IMR-90 (cell line): ENCODE measurements at regions not wholly inside any gene's neighbourhood (a gene's known extent, or its start where the extent isn't known, plus 50 kb on each side); places are given as distances from the start of the nearest gene placed in this dataset.

ENCODE experiments used
- ATAC-seq: fragments of 200-7000 bp; cut with Tn5 transposase; 2 replicates; pipeline ENCODE4 v1.9.1; 2020; ENCODE audit warnings: low read depth, mild to moderate bottlenecking, moderate library complexity
- BruUV-seq: library from RNA; stranded (reverse); fragments of 400-500 nt; replicated peaks from 2 replicates; lab custom pipeline; 2021; lab: Mats Ljungman, UMichigan
- CTCF ChIA-PET: fragments of 300-600 bp; formaldehyde crosslinking; extraction: SDS; loops from one replicate; lab custom pipeline; 2021; ENCODE audit warnings: antibody characterized with exemption; lab: Yijun Ruan, JAX
- POLR2A ChIA-PET: fragments of 300-600 bp; sonication (Branson Sonifier 250); formaldehyde crosslinking; loops from one replicate; lab custom pipeline; 2022; ENCODE audit warnings: antibody characterized with exemption; ENCODE audit not compliant: unreplicated experiment; lab: Charles Lee
- DNase-seq: peaks from one replicate; pipeline ENCODE4 v3.0.0; 2013
- H2AFZ ChIP-seq: replicated peaks from 2 replicates; pipeline ENCODE3; 2013; ENCODE audit warnings: low read length, mild to moderate bottlenecking; ENCODE audit not compliant: poor library complexity
- H2AK5ac ChIP-seq: 2 replicates; pipeline ENCODE4 v1.6.1; 2013; ENCODE audit warnings: low read depth, low read length, inconsistent platforms
- H2AK9ac ChIP-seq: replicated peaks from 2 replicates; pipeline ENCODE3; 2013; ENCODE audit warnings: mild to moderate bottlenecking, low read depth, low read length, moderate library complexity; ENCODE audit not compliant: poor library complexity
- H2BK120ac ChIP-seq: 2 replicates; pipeline ENCODE4 v1.6.1; 2013; ENCODE audit warnings: low read depth, low read length, inconsistent platforms
- H2BK15ac ChIP-seq: 3 replicates; pipeline ENCODE4 v1.6.1; 2013; ENCODE audit warnings: low read depth, low read length, inconsistent platforms
- H2BK20ac ChIP-seq: 2 replicates; pipeline ENCODE4 v1.6.1; 2013; ENCODE audit warnings: low read depth, mild to moderate bottlenecking, inconsistent platforms, low read length, moderate library complexity
- H2BK5ac ChIP-seq: 2 replicates; pipeline ENCODE4 v1.6.1; 2013; ENCODE audit warnings: mild to moderate bottlenecking, low read depth, low read length, inconsistent platforms; ENCODE audit not compliant: poor library complexity, severe bottlenecking
- H3K14ac ChIP-seq: replicated peaks from 2 replicates; pipeline ENCODE4 v1.6.1; 2013; ENCODE audit warnings: low read depth, low read length, inconsistent platforms
- H3K18ac ChIP-seq: 2 replicates; pipeline ENCODE4 v1.6.1; 2013; ENCODE audit warnings: low read depth, low read length, control low read depth
- H3K23ac ChIP-seq: 2 replicates; pipeline ENCODE4 v1.6.1; 2013; ENCODE audit warnings: low read depth, low read length, inconsistent platforms
- H3K27ac ChIP-seq: 2 replicates; pipeline ENCODE4 v1.5.1; 2013; ENCODE audit warnings: mild to moderate bottlenecking, control low read depth, low read length; ENCODE audit not compliant: insufficient read depth
- H3K27me3 ChIP-seq: 2 replicates; pipeline ENCODE4 v1.6.1; 2013; ENCODE audit warnings: low read length; ENCODE audit not compliant: control insufficient read depth, insufficient read depth
- H3K36me3 ChIP-seq: 2 replicates; pipeline ENCODE4 v1.6.1; 2013; ENCODE audit warnings: low read length, mixed read lengths; ENCODE audit not compliant: control insufficient read depth, insufficient read depth
- H3K4ac ChIP-seq: 2 replicates; pipeline ENCODE4 v1.6.1; 2013; ENCODE audit warnings: low read depth, low read length, inconsistent platforms
- H3K4me1 ChIP-seq: 2 replicates; pipeline ENCODE4 v1.6.1; 2013; ENCODE audit warnings: low read length, mixed read lengths; ENCODE audit not compliant: control insufficient read depth, insufficient read depth
- H3K4me2 ChIP-seq: 2 replicates; pipeline ENCODE4 v1.6.1; 2013; ENCODE audit warnings: low read depth, mild to moderate bottlenecking, control low read depth, low read length, moderate library complexity
- H3K4me3 ChIP-seq: 2 replicates; pipeline ENCODE4 v1.5.1; 2013; ENCODE audit warnings: low read depth, mild to moderate bottlenecking, control low read depth, low read length, moderate library complexity; ENCODE audit not compliant: insufficient read depth
- H3K56ac ChIP-seq: 2 replicates; pipeline ENCODE4 v1.6.1; 2013; ENCODE audit warnings: low read length, inconsistent platforms; ENCODE audit not compliant: insufficient read depth; ENCODE audit errors: extremely low read depth
- H3K79me1 ChIP-seq, 2 experiments: 2 replicates each; pipeline ENCODE4 v1.6.1; 2013; ENCODE audit warnings: low read length in 2 of 2, inconsistent platforms in 1 of 2, low read depth in 1 of 2
- H3K9ac ChIP-seq: 2 replicates; pipeline ENCODE4 v1.6.1; 2013; ENCODE audit warnings: low read depth, low read length, control low read depth
- H3K9me1 ChIP-seq: 2 replicates; pipeline ENCODE4 v1.6.1; 2013; ENCODE audit warnings: low read length, inconsistent platforms; ENCODE audit not compliant: insufficient read depth
- H3K9me3 ChIP-seq: 2 replicates; pipeline ENCODE4 v1.6.1; 2013; ENCODE audit warnings: low read length; ENCODE audit not compliant: control insufficient read depth, insufficient read depth
- H4K20me1 ChIP-seq: 2 replicates; pipeline ENCODE4 v1.6.1; 2013; ENCODE audit warnings: low read length, inconsistent platforms; ENCODE audit not compliant: insufficient read depth
- H4K5ac ChIP-seq: 2 replicates; pipeline ENCODE4 v1.6.1; 2013; ENCODE audit warnings: mild to moderate bottlenecking, low read depth, low read length, control low read depth
- H4K8ac ChIP-seq, 2 experiments: 2 replicates each; pipeline ENCODE4 v1.6.1; 2013; ENCODE audit warnings: low read depth in 2 of 2, low read length in 2 of 2, control low read depth in 1 of 2, inconsistent platforms in 1 of 2
- H4K91ac ChIP-seq: 2 replicates; pipeline ENCODE4 v1.6.1; 2013; ENCODE audit warnings: low read depth, low read length, inconsistent platforms; ENCODE audit not compliant: insufficient read depth
- BHLHE40 ChIP-seq: fragments of 150-350 bp; IDR thresholded peaks from 2 replicates; pipeline ENCODE4 v1.6.1; 2016; ENCODE audit warnings: mild to moderate bottlenecking, low read depth, low read length
- CEBPB ChIP-seq: IDR thresholded peaks from 2 replicates; pipeline ENCODE4 v1.6.1; 2012; ENCODE audit warnings: low read depth, low read length, improper control_type of control experiment
- CHD1 ChIP-seq: IDR thresholded peaks from 2 replicates; pipeline ENCODE4 v1.6.1; 2012; ENCODE audit warnings: low read depth, low read length, improper control_type of control experiment
- MAFK ChIP-seq: IDR thresholded peaks from 2 replicates; pipeline ENCODE4 v1.6.1; 2012; ENCODE audit warnings: low read depth, low read length, improper control_type of control experiment
- MAZ ChIP-seq: IDR thresholded peaks from 2 replicates; pipeline ENCODE4 v1.6.1; 2012; ENCODE audit warnings: low read depth, mild to moderate bottlenecking, low read length, improper control_type of control experiment, moderate library complexity, borderline replicate concordance
- MXI1 ChIP-seq: IDR thresholded peaks from 2 replicates; pipeline ENCODE4 v1.6.1; 2012; ENCODE audit warnings: low read depth, mild to moderate bottlenecking, low read length, moderate library complexity, borderline replicate concordance
- POLR2A ChIP-seq: IDR thresholded peaks from 2 replicates; pipeline ENCODE4 v1.6.1; 2012; ENCODE audit warnings: mild to moderate bottlenecking, low read depth, low read length
- RAD21 ChIP-seq: IDR thresholded peaks from 2 replicates; pipeline ENCODE4 v1.6.1; 2012; ENCODE audit warnings: low read length, improper control_type of control experiment
- RCOR1 ChIP-seq: IDR thresholded peaks from 2 replicates; pipeline ENCODE4 v1.6.1; 2012; ENCODE audit warnings: mild to moderate bottlenecking, low read length, improper control_type of control experiment; ENCODE audit not compliant: insufficient replicate concordance
- SMC3 ChIP-seq: fragments of 150-350 bp; IDR thresholded peaks from 2 replicates; pipeline ENCODE4 v1.6.1; 2016; ENCODE audit warnings: low read depth, mild to moderate bottlenecking, antibody characterized with exemption, low read length, moderate library complexity
- WGBS, 2 experiments: methylation state at CpG; one replicate each; pipeline versions ENCODE4 v1.1.5 to v1.1.7; 2013; ENCODE audit warnings: missing lambda C conversion rate in 2 of 2; ENCODE audit not compliant: insufficient read length in 1 of 2; ENCODE audit errors: extremely low coverage in 2 of 2; 5-methylcytosine and 5-hydroxymethylcytosine counted together
- dilution Hi-C: fragments of 300-500 bp; cut with HindIII; formaldehyde crosslinking; loops from one replicate; pipeline ENCODE4 v1.14.3; 2018; ENCODE audit warnings: low sequenced_read_pairs; ENCODE audit not compliant: unreplicated experiment
- in situ Hi-C: fragments of 300-500 bp; cut with MboI; formaldehyde crosslinking; loops from 3 replicates; pipeline ENCODE4 v1.14.3; 2019; ENCODE audit warnings: low sequenced_read_pairs, inconsistent platforms, mixed read lengths
- intact Hi-C: fragments of 100-400 bp; cut with micrococcal nuclease; formaldehyde crosslinking; loops from 2 replicates; pipeline ENCODE4 v1.10.0; 2022
- TF ChIP-seq, protein P1 (sequence below): conservative IDR thresholded peaks from 2 replicates; pipeline ENCODE4 v1.5.1; 2012; ENCODE audit warnings: mild to moderate bottlenecking, low read depth, low read length, improper control_type of control experiment
- TF ChIP-seq, protein P2 (sequence below): fragments of 150-350 bp; IDR thresholded peaks from 2 replicates; pipeline ENCODE4 v1.6.1; 2017; ENCODE audit warnings: mild to moderate bottlenecking, antibody characterized with exemption, low read length, low read depth

DNA sequence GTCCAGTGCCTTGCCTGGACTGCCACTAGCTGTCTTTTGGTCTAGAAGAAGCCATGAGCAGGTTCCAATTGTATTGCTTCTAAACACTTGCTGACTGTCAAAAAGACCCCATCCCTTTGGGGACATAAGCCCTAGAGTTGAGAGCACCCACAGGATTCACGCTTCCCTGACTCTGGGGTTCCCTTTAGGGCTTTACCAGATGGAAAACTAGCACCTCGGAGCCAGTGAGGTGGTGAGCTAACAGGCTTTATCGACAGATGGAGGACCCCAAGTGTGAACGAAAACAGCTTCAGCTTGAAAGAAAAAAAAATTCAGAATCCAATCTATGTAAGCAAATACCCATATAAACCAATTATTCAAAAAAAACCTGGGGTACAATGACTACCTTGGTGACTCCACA is 90.8 kb downstream of the NAA11 start:
- Histone ChIP-seq H3K36me3 (no peaks in the 10 kb centered on the region), H3K23ac (no peak overlapping the region), H3K27me3 (no peaks in the 10 kb centered on the region), H4K20me1 (no peaks in the 10 kb centered on the region), H3K4ac (no peak overlapping the region), H2AK9ac (no peak overlapping the region), H4K91ac (no peak overlapping the region), H2BK15ac (no peak overlapping the region), H3K14ac (no peak overlapping the region), H3K9me3 (no peaks in the 10 kb centered on the region), H2AFZ (no peak overlapping the region), H3K18ac (no peak overlapping the region), H2BK5ac (no peak overlapping the region), H4K8ac (no peak overlapping the region), H3K9ac (no peak overlapping the region), H3K56ac (no peak overlapping the region), H3K4me1 (no peaks in the 10 kb centered on the region), H3K9me1 (no peaks in the 10 kb centered on the region), H4K5ac (no peak overlapping the region), H2AK5ac (no peak overlapping the region), H3K27ac (no peak overlapping the region), H3K79me1 (no peaks in the 10 kb centered on the region), H3K4me3 (no peak overlapping the region), H2BK120ac (peak overlapping the region; percentile 18; the same call in 1 of the 2 replicates), H3K4me2 (no peak overlapping the region), H2BK20ac (no peak overlapping the region)
- ATAC-seq (no peak), DNase-seq (no peak)
- WGBS, 2 experiments: no CpG with 5 or more reads among the region's 4 CpGs
- CTCF ChIA-PET: no interaction called here
- in situ Hi-C loops: no loop called here
- no TSS peak for BruUV-seq
- dilution Hi-C loops: no loop called here
- POLR2A ChIA-PET: no interaction called here
- intact Hi-C loops: no loop called here
- TF ChIP-seq CHD1 (no peak), MAFK (no peak), SMC3 (no peak), RCOR1 (no peak), POLR2A (no peak), CEBPB (no peak), MAZ (no peak), BHLHE40 (no peak), MXI1 (no peak), RAD21 (no peak)
- TF ChIP-seq, protein P1, sequence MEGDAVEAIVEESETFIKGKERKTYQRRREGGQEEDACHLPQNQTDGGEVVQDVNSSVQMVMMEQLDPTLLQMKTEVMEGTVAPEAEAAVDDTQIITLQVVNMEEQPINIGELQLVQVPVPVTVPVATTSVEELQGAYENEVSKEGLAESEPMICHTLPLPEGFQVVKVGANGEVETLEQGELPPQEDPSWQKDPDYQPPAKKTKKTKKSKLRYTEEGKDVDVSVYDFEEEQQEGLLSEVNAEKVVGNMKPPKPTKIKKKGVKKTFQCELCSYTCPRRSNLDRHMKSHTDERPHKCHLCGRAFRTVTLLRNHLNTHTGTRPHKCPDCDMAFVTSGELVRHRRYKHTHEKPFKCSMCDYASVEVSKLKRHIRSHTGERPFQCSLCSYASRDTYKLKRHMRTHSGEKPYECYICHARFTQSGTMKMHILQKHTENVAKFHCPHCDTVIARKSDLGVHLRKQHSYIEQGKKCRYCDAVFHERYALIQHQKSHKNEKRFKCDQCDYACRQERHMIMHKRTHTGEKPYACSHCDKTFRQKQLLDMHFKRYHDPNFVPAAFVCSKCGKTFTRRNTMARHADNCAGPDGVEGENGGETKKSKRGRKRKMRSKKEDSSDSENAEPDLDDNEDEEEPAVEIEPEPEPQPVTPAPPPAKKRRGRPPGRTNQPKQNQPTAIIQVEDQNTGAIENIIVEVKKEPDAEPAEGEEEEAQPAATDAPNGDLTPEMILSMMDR: no peak
- TF ChIP-seq, protein P2, sequence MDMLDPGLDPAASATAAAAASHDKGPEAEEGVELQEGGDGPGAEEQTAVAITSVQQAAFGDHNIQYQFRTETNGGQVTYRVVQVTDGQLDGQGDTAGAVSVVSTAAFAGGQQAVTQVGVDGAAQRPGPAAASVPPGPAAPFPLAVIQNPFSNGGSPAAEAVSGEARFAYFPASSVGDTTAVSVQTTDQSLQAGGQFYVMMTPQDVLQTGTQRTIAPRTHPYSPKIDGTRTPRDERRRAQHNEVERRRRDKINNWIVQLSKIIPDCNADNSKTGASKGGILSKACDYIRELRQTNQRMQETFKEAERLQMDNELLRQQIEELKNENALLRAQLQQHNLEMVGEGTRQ: no peak
